ENCODE measurements at regions not wholly inside any gene's neighbourhood (a gene's known extent, or its start where the extent isn't known, plus 50 kb on each side); places are given as distances from the start of the nearest gene placed in this dataset.
"Not testable (repeated sequence)": the region's sequence is repeated elsewhere in the genome, so short reads cannot be mapped to it uniquely, and the experiment has no call there.

DNA sequence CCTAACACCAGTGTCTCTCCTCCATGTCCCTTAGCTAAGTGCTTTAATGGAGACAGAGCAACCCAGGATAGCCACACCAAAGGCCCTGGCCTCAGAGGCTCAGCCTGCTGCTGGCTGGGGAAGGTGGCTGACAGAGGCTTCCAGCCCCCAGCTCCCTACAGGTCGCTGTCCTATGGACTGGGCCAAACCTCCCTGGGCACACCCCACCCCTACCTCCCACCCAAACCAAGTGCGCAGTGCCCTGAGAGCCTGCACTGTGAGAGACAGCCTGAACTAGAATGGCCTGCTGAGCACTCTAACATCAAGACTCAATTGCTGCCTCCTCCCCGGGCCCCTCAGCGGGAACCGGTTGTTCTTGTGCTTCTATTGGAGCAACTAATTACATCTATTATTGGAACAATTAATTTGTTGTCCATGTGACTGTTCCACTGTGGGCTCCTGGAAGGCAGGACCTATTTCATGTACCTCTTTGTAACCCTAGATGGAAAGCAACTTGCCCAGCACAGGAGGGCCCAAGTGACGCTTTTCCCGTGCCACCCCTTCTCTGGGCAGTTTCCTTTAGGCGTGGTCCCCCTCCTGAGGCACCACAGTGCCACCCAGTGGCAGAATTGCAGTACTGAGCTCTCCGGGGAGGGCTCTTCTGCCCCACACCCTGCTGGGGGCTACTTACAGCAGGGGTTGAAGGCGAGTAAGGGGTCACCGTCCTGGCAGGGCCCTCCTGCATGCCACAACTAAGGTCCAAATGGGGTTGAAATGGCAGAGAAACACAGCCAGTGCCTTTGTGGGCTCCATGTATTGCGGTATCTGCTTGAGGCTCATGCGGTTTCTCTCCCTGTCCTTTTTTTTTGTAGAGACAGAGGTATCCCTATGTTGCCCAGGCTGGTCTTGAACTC lies 63.7 kb upstream of the WAPL start:
- H3K4me1 Mint-ChIP-seq (ENCODE audit: insufficient read depth, unreplicated experiment) = no peaks in the 10 kb centered on the region
- DNase-seq (ENCODE audit: unreplicated experiment) = peak; percentile 74
- H3K4me3 Mint-ChIP-seq (ENCODE audit: unreplicated experiment) = no peak overlapping the region
- H3K36me3 Mint-ChIP-seq (ENCODE audit: insufficient read depth, unreplicated experiment) = no peaks in the 10 kb centered on the region
- H3K27me3 Mint-ChIP-seq (ENCODE audit: insufficient read depth, unreplicated experiment) = no peaks in the 10 kb centered on the region
- TF ChIP-seq, protein P1, sequence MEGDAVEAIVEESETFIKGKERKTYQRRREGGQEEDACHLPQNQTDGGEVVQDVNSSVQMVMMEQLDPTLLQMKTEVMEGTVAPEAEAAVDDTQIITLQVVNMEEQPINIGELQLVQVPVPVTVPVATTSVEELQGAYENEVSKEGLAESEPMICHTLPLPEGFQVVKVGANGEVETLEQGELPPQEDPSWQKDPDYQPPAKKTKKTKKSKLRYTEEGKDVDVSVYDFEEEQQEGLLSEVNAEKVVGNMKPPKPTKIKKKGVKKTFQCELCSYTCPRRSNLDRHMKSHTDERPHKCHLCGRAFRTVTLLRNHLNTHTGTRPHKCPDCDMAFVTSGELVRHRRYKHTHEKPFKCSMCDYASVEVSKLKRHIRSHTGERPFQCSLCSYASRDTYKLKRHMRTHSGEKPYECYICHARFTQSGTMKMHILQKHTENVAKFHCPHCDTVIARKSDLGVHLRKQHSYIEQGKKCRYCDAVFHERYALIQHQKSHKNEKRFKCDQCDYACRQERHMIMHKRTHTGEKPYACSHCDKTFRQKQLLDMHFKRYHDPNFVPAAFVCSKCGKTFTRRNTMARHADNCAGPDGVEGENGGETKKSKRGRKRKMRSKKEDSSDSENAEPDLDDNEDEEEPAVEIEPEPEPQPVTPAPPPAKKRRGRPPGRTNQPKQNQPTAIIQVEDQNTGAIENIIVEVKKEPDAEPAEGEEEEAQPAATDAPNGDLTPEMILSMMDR (IDR thresholded peaks at IDR 0.05; ENCODE audit: unreplicated experiment) = peak; percentile 91
- H3K9me3 Mint-ChIP-seq (ENCODE audit: unreplicated experiment) = no peaks in the 10 kb centered on the region
- no peak overlapping the region for H3K27ac Mint-ChIP-seq (ENCODE audit: low read depth, unreplicated experiment)
- intact Hi-C loops (cut with micrococcal nuclease) = loop anchor here (1.0 kb wide), 2 partner anchors 62 to 185 kb away; no protein-coding TSS in a partner anchor
- CTCF ChIA-PET = interaction anchor here (0.5 to 2.5 kb wide), 27 partner anchors 8 to 1150 kb away, joined by 3 to 17 read pairs (median 3); partner anchors contain the start of gene WAPL
- BruUV-seq (replicated peaks) = no TSS peak
- POLR2A ChIA-PET = interaction anchor here (0.6 to 1.7 kb wide), 5 partner anchors 31 to 187 kb away, joined by 3 to 8 read pairs (median 4); no protein-coding TSS in a partner anchor

DNA sequence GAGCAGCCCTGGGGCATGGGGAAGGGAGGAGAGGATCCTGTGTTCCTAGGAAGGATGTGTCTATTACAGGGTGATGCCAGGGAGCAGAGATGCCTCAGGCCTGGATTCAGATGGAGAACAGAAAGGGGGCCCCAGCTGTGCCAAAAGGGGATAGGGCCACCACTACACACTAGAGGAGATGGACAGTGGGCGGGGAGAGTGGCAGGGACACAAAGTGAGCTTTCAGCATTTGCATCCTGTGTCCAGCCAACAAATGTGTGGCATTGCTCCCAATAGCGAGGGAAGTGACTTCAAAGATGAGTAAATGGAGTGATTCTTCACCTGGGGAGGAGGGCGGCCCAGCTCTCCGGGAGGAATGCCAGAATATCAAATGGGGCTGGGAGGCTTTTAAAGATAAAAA lies 64.9 kb upstream of the WAPL start:
- H3K9me3 Mint-ChIP-seq (ENCODE audit: unreplicated experiment) = no peaks in the 10 kb centered on the region
- H3K27ac Mint-ChIP-seq (ENCODE audit: low read depth, unreplicated experiment) = no peak overlapping the region
- H3K36me3 Mint-ChIP-seq (ENCODE audit: insufficient read depth, unreplicated experiment) = no peaks in the 10 kb centered on the region
- BruUV-seq (replicated peaks) = no TSS peak
- TF ChIP-seq, protein P1 (IDR thresholded peaks at IDR 0.05; ENCODE audit: unreplicated experiment) = no peak
- intact Hi-C loops (cut with micrococcal nuclease) = no loop called here
- H3K4me3 Mint-ChIP-seq (ENCODE audit: unreplicated experiment) = no peak overlapping the region
- ChIA-PET POLR2A (interaction anchor here (0.8 kb wide), 1 partner anchor 52 kb away, joined by 3 read pairs; no protein-coding TSS in a partner anchor), CTCF (interaction anchor here (0.6 to 2.5 kb wide), 8 partner anchors 10 to 205 kb away, joined by 3 to 17 read pairs (median 4); no protein-coding TSS in a partner anchor)
- H3K27me3 Mint-ChIP-seq (ENCODE audit: insufficient read depth, unreplicated experiment) = no peaks in the 10 kb centered on the region
- H3K4me1 Mint-ChIP-seq (ENCODE audit: insufficient read depth, unreplicated experiment) = no peaks in the 10 kb centered on the region
- no peak for DNase-seq (ENCODE audit: unreplicated experiment)

- CTCF ChIA-PET = interaction anchor here (1.3 kb wide), 1 partner anchor 11 kb away, joined by 6 read pairs; no protein-coding TSS in a partner anchor
- H3K27ac Mint-ChIP-seq (ENCODE audit: low read depth, unreplicated experiment); intact Hi-C loops (cut with micrococcal nuclease); DNase-seq (ENCODE audit: unreplicated experiment); H3K4me1 Mint-ChIP-seq (ENCODE audit: insufficient read depth, unreplicated experiment); H3K27me3 Mint-ChIP-seq (ENCODE audit: insufficient read depth, unreplicated experiment); POLR2A ChIA-PET; H3K36me3 Mint-ChIP-seq (ENCODE audit: insufficient read depth, unreplicated experiment); H3K9me3 Mint-ChIP-seq (ENCODE audit: unreplicated experiment); BruUV-seq (replicated peaks); H3K4me3 Mint-ChIP-seq (ENCODE audit: unreplicated experiment): not testable (repeated sequence)
These were observed 65.6 kb upstream of the OPN4 start for GRCh38 chr10:86588781-86589180.

GRCh38 chr10:86591436-86591835 lies 62.9 kb upstream of the OPN4 start:
- CTCF ChIA-PET = interaction anchor here (0.7 kb wide), 1 partner anchor 93 kb away, joined by 4 read pairs; no protein-coding TSS in a partner anchor
- no peaks in the 10 kb centered on the region for H3K36me3 Mint-ChIP-seq (ENCODE audit: insufficient read depth, unreplicated experiment)
- POLR2A ChIA-PET = no interaction called here
- H3K27me3 Mint-ChIP-seq (ENCODE audit: insufficient read depth, unreplicated experiment) = no peaks in the 10 kb centered on the region
- H3K4me1 Mint-ChIP-seq (ENCODE audit: insufficient read depth, unreplicated experiment) = peaks cover 7% of the 10 kb centered on the region
- BruUV-seq (replicated peaks) = no TSS peak
- no peak overlapping the region for H3K27ac Mint-ChIP-seq (ENCODE audit: low read depth, unreplicated experiment)
- no peak overlapping the region for H3K4me3 Mint-ChIP-seq (ENCODE audit: unreplicated experiment)
- intact Hi-C loops (cut with micrococcal nuclease) = loop anchor here (5.0 kb wide), 1 partner anchor 166 kb away; the partner anchor contains the start of gene BMPR1A
- TF ChIP-seq, protein P1 (IDR thresholded peaks at IDR 0.05; ENCODE audit: unreplicated experiment) = no peak
- H3K9me3 Mint-ChIP-seq (ENCODE audit: unreplicated experiment) = no peaks in the 10 kb centered on the region
- no peak for DNase-seq (ENCODE audit: unreplicated experiment)
